IMR-90 (cell line): ENCODE measurements at regions not wholly inside any gene's neighbourhood (a gene's known extent, or its start where the extent isn't known, plus 50 kb on each side); places are given as distances from the start of the nearest gene placed in this dataset.

ENCODE experiments used
- ATAC-seq: fragments of 200-7000 bp; cut with Tn5 transposase; 2 replicates; pipeline ENCODE4 v1.9.1; 2020; ENCODE audit warnings: low read depth, mild to moderate bottlenecking, moderate library complexity
- BruUV-seq: library from RNA; stranded (reverse); fragments of 400-500 nt; replicated peaks from 2 replicates; lab custom pipeline; 2021; lab: Mats Ljungman, UMichigan
- CTCF ChIA-PET: fragments of 300-600 bp; formaldehyde crosslinking; extraction: SDS; loops from one replicate; lab custom pipeline; 2021; ENCODE audit warnings: antibody characterized with exemption; lab: Yijun Ruan, JAX
- POLR2A ChIA-PET: fragments of 300-600 bp; sonication (Branson Sonifier 250); formaldehyde crosslinking; loops from one replicate; lab custom pipeline; 2022; ENCODE audit warnings: antibody characterized with exemption; ENCODE audit not compliant: unreplicated experiment; lab: Charles Lee
- DNase-seq: peaks from one replicate; pipeline ENCODE4 v3.0.0; 2013
- H2AFZ ChIP-seq: replicated peaks from 2 replicates; pipeline ENCODE3; 2013; ENCODE audit warnings: low read length, mild to moderate bottlenecking; ENCODE audit not compliant: poor library complexity
- H2AK5ac ChIP-seq: 2 replicates; pipeline ENCODE4 v1.6.1; 2013; ENCODE audit warnings: low read depth, low read length, inconsistent platforms
- H2AK9ac ChIP-seq: replicated peaks from 2 replicates; pipeline ENCODE3; 2013; ENCODE audit warnings: mild to moderate bottlenecking, low read depth, low read length, moderate library complexity; ENCODE audit not compliant: poor library complexity
- H2BK120ac ChIP-seq: 2 replicates; pipeline ENCODE4 v1.6.1; 2013; ENCODE audit warnings: low read depth, low read length, inconsistent platforms
- H2BK15ac ChIP-seq: 3 replicates; pipeline ENCODE4 v1.6.1; 2013; ENCODE audit warnings: low read depth, low read length, inconsistent platforms
- H2BK20ac ChIP-seq: 2 replicates; pipeline ENCODE4 v1.6.1; 2013; ENCODE audit warnings: low read depth, mild to moderate bottlenecking, inconsistent platforms, low read length, moderate library complexity
- H2BK5ac ChIP-seq: 2 replicates; pipeline ENCODE4 v1.6.1; 2013; ENCODE audit warnings: mild to moderate bottlenecking, low read depth, low read length, inconsistent platforms; ENCODE audit not compliant: poor library complexity, severe bottlenecking
- H3K14ac ChIP-seq: replicated peaks from 2 replicates; pipeline ENCODE4 v1.6.1; 2013; ENCODE audit warnings: low read depth, low read length, inconsistent platforms
- H3K18ac ChIP-seq: 2 replicates; pipeline ENCODE4 v1.6.1; 2013; ENCODE audit warnings: low read depth, low read length, control low read depth
- H3K23ac ChIP-seq: 2 replicates; pipeline ENCODE4 v1.6.1; 2013; ENCODE audit warnings: low read depth, low read length, inconsistent platforms
- H3K27ac ChIP-seq: 2 replicates; pipeline ENCODE4 v1.5.1; 2013; ENCODE audit warnings: mild to moderate bottlenecking, control low read depth, low read length; ENCODE audit not compliant: insufficient read depth
- H3K27me3 ChIP-seq: 2 replicates; pipeline ENCODE4 v1.6.1; 2013; ENCODE audit warnings: low read length; ENCODE audit not compliant: control insufficient read depth, insufficient read depth
- H3K36me3 ChIP-seq: 2 replicates; pipeline ENCODE4 v1.6.1; 2013; ENCODE audit warnings: low read length, mixed read lengths; ENCODE audit not compliant: control insufficient read depth, insufficient read depth
- H3K4ac ChIP-seq: 2 replicates; pipeline ENCODE4 v1.6.1; 2013; ENCODE audit warnings: low read depth, low read length, inconsistent platforms
- H3K4me1 ChIP-seq: 2 replicates; pipeline ENCODE4 v1.6.1; 2013; ENCODE audit warnings: low read length, mixed read lengths; ENCODE audit not compliant: control insufficient read depth, insufficient read depth
- H3K4me2 ChIP-seq: 2 replicates; pipeline ENCODE4 v1.6.1; 2013; ENCODE audit warnings: low read depth, mild to moderate bottlenecking, control low read depth, low read length, moderate library complexity
- H3K4me3 ChIP-seq: 2 replicates; pipeline ENCODE4 v1.5.1; 2013; ENCODE audit warnings: low read depth, mild to moderate bottlenecking, control low read depth, low read length, moderate library complexity; ENCODE audit not compliant: insufficient read depth
- H3K56ac ChIP-seq: 2 replicates; pipeline ENCODE4 v1.6.1; 2013; ENCODE audit warnings: low read length, inconsistent platforms; ENCODE audit not compliant: insufficient read depth; ENCODE audit errors: extremely low read depth
- H3K79me1 ChIP-seq, 2 experiments: 2 replicates each; pipeline ENCODE4 v1.6.1; 2013; ENCODE audit warnings: low read length in 2 of 2, inconsistent platforms in 1 of 2, low read depth in 1 of 2
- H3K9ac ChIP-seq: 2 replicates; pipeline ENCODE4 v1.6.1; 2013; ENCODE audit warnings: low read depth, low read length, control low read depth
- H3K9me1 ChIP-seq: 2 replicates; pipeline ENCODE4 v1.6.1; 2013; ENCODE audit warnings: low read length, inconsistent platforms; ENCODE audit not compliant: insufficient read depth
- H3K9me3 ChIP-seq: 2 replicates; pipeline ENCODE4 v1.6.1; 2013; ENCODE audit warnings: low read length; ENCODE audit not compliant: control insufficient read depth, insufficient read depth
- H4K20me1 ChIP-seq: 2 replicates; pipeline ENCODE4 v1.6.1; 2013; ENCODE audit warnings: low read length, inconsistent platforms; ENCODE audit not compliant: insufficient read depth
- H4K5ac ChIP-seq: 2 replicates; pipeline ENCODE4 v1.6.1; 2013; ENCODE audit warnings: mild to moderate bottlenecking, low read depth, low read length, control low read depth
- H4K8ac ChIP-seq, 2 experiments: 2 replicates each; pipeline ENCODE4 v1.6.1; 2013; ENCODE audit warnings: low read depth in 2 of 2, low read length in 2 of 2, control low read depth in 1 of 2, inconsistent platforms in 1 of 2
- H4K91ac ChIP-seq: 2 replicates; pipeline ENCODE4 v1.6.1; 2013; ENCODE audit warnings: low read depth, low read length, inconsistent platforms; ENCODE audit not compliant: insufficient read depth
- BHLHE40 ChIP-seq: fragments of 150-350 bp; IDR thresholded peaks from 2 replicates; pipeline ENCODE4 v1.6.1; 2016; ENCODE audit warnings: mild to moderate bottlenecking, low read depth, low read length
- CEBPB ChIP-seq: IDR thresholded peaks from 2 replicates; pipeline ENCODE4 v1.6.1; 2012; ENCODE audit warnings: low read depth, low read length, improper control_type of control experiment
- CHD1 ChIP-seq: IDR thresholded peaks from 2 replicates; pipeline ENCODE4 v1.6.1; 2012; ENCODE audit warnings: low read depth, low read length, improper control_type of control experiment
- CTCF ChIP-seq: conservative IDR thresholded peaks from 2 replicates; pipeline ENCODE4 v1.5.1; 2012; ENCODE audit warnings: mild to moderate bottlenecking, low read depth, low read length, improper control_type of control experiment
- ELK1 ChIP-seq: fragments of 150-350 bp; IDR thresholded peaks from 2 replicates; pipeline ENCODE4 v1.6.1; 2016; ENCODE audit warnings: low read depth, mild to moderate bottlenecking, low read length, moderate library complexity, borderline replicate concordance
- FOS ChIP-seq: fragments of 150-350 bp; IDR thresholded peaks from 2 replicates; pipeline ENCODE4 v1.6.1; 2016; ENCODE audit warnings: low read depth, low read length
- MAFK ChIP-seq: IDR thresholded peaks from 2 replicates; pipeline ENCODE4 v1.6.1; 2012; ENCODE audit warnings: low read depth, low read length, improper control_type of control experiment
- MAZ ChIP-seq: IDR thresholded peaks from 2 replicates; pipeline ENCODE4 v1.6.1; 2012; ENCODE audit warnings: low read depth, mild to moderate bottlenecking, low read length, improper control_type of control experiment, moderate library complexity, borderline replicate concordance
- MXI1 ChIP-seq: IDR thresholded peaks from 2 replicates; pipeline ENCODE4 v1.6.1; 2012; ENCODE audit warnings: low read depth, mild to moderate bottlenecking, low read length, moderate library complexity, borderline replicate concordance
- NFE2L2 ChIP-seq: fragments of 150-350 bp; IDR thresholded peaks from 2 replicates; pipeline ENCODE4 v1.6.1; 2016; ENCODE audit warnings: low read depth, mild to moderate bottlenecking, low read length
- POLR2A ChIP-seq: IDR thresholded peaks from 2 replicates; pipeline ENCODE4 v1.6.1; 2012; ENCODE audit warnings: mild to moderate bottlenecking, low read depth, low read length
- RAD21 ChIP-seq: IDR thresholded peaks from 2 replicates; pipeline ENCODE4 v1.6.1; 2012; ENCODE audit warnings: low read length, improper control_type of control experiment
- RCOR1 ChIP-seq: IDR thresholded peaks from 2 replicates; pipeline ENCODE4 v1.6.1; 2012; ENCODE audit warnings: mild to moderate bottlenecking, low read length, improper control_type of control experiment; ENCODE audit not compliant: insufficient replicate concordance
- RFX5 ChIP-seq: IDR thresholded peaks from 2 replicates; pipeline ENCODE4 v1.8.0; 2012; ENCODE audit warnings: low read depth, mild to moderate bottlenecking, low read length, moderate library complexity
- SMC3 ChIP-seq: fragments of 150-350 bp; IDR thresholded peaks from 2 replicates; pipeline ENCODE4 v1.6.1; 2016; ENCODE audit warnings: low read depth, mild to moderate bottlenecking, antibody characterized with exemption, low read length, moderate library complexity
- USF2 ChIP-seq: fragments of 150-350 bp; IDR thresholded peaks from 2 replicates; pipeline ENCODE4 v1.6.1; 2017; ENCODE audit warnings: mild to moderate bottlenecking, antibody characterized with exemption, low read length, low read depth
- WGBS, 2 experiments: methylation state at CpG; one replicate each; pipeline versions ENCODE4 v1.1.5 to v1.1.7; 2013; ENCODE audit warnings: missing lambda C conversion rate in 2 of 2; ENCODE audit not compliant: insufficient read length in 1 of 2; ENCODE audit errors: extremely low coverage in 2 of 2; 5-methylcytosine and 5-hydroxymethylcytosine counted together
- dilution Hi-C: fragments of 300-500 bp; cut with HindIII; formaldehyde crosslinking; loops from one replicate; pipeline ENCODE4 v1.14.3; 2018; ENCODE audit warnings: low sequenced_read_pairs; ENCODE audit not compliant: unreplicated experiment
- in situ Hi-C: fragments of 300-500 bp; cut with MboI; formaldehyde crosslinking; loops from 3 replicates; pipeline ENCODE4 v1.14.3; 2019; ENCODE audit warnings: low sequenced_read_pairs, inconsistent platforms, mixed read lengths
- intact Hi-C: fragments of 100-400 bp; cut with micrococcal nuclease; formaldehyde crosslinking; loops from 2 replicates; pipeline ENCODE4 v1.10.0; 2022

GRCh38 chr5:159833846-159834245 lies 82.4 kb upstream of the ADRA1B start:
- Histone ChIP-seq H2AK9ac (no peak overlapping the region), H2BK15ac (no peak overlapping the region), H2AK5ac (no peak overlapping the region), H4K91ac (no peak overlapping the region), H4K20me1 (no peaks in the 10 kb centered on the region), H3K9me3 (no peaks in the 10 kb centered on the region), H3K79me1 (no peaks in the 10 kb centered on the region), H2BK120ac (no peak overlapping the region), H3K36me3 (no peaks in the 10 kb centered on the region), H3K27me3 (peaks cover 10% of the 10 kb centered on the region), H3K4ac (no peak overlapping the region), H3K9ac (no peak overlapping the region), H2AFZ (no peak overlapping the region), H3K4me1 (no peaks in the 10 kb centered on the region), H3K9me1 (no peaks in the 10 kb centered on the region), H3K14ac (no peak overlapping the region), H3K18ac (no peak overlapping the region), H3K23ac (no peak overlapping the region), H3K27ac (no peak overlapping the region), H4K8ac (no peak overlapping the region), H2BK5ac (no peak overlapping the region), H3K4me3 (no peak overlapping the region), H2BK20ac (no peak overlapping the region), H4K5ac (no peak overlapping the region), H3K56ac (no peak overlapping the region), H3K4me2 (no peak overlapping the region)
- in situ Hi-C loops (no loop called here), intact Hi-C loops (no loop called here), dilution Hi-C loops (no loop called here)
- ChIA-PET CTCF (no interaction called here), POLR2A (no interaction called here)
- WGBS, 2 experiments: no CpG with 5 or more reads among the region's 6 CpGs
- DNase-seq: no peak
- ATAC-seq: no peak
- TF ChIP-seq CTCF (no peak), MAZ (no peak), CHD1 (no peak), RCOR1 (no peak), MAFK (no peak), BHLHE40 (no peak), POLR2A (no peak), RFX5 (no peak), NFE2L2 (no peak), SMC3 (no peak), MXI1 (no peak), ELK1 (no peak), CEBPB (no peak), USF2 (no peak), FOS (no peak), RAD21 (no peak)
- BruUV-seq: no TSS peak
